Activated CD8-positive, alpha-beta memory T cell treated with anti-CD3 and anti-CD28 coated beads for 48 hours (primary cell): ENCODE measurements at regions not wholly inside any gene's neighbourhood (a gene's known extent, or its start where the extent isn't known, plus 50 kb on each side); places are given as distances from the start of the nearest gene placed in this dataset.

Experiments used
- DNase-seq, 3 experiments: peaks; one replicate each; pipeline ENCODE4 v3.0.0-alpha.2; 2020; ENCODE audit warnings: low read depth in 2 of 3, low spot score in 2 of 3

- DNase-seq: no peak
These were observed 126.3 kb upstream of the JUN start for GRCh38 chr1:58909914-58910681.

GRCh38 chr1:58911841-58912499, 128.1 kb upstream of the JUN start:
- no peak for DNase-seq

GRCh38 chr1:58914925-58915324, 131.1 kb upstream of the JUN start:
- DNase-seq: no peak

- no peak for DNase-seq
These were observed 133.6 kb upstream of the JUN start for GRCh38 chr1:58917436-58917835.

- DNase-seq: no peak
These were observed 135.5 kb upstream of the JUN start for GRCh38 chr1:58919226-58919958.

- no peak for DNase-seq
These were observed 136.1 kb upstream of the JUN start for GRCh38 chr1:58919959-58920321.

- DNase-seq: no peak
These were observed 137.5 kb upstream of the JUN start for GRCh38 chr1:58921342-58921741.

GRCh38 chr1:58921751-58922150, 137.9 kb upstream of the JUN start:
- no peak for DNase-seq

- peak in 1 of 3 experiments; percentile 31 for DNase-seq
These were observed 138.6 kb upstream of the JUN start for GRCh38 chr1:58922302-58923089.

- DNase-seq: no peak
These were observed 139.2 kb upstream of the JUN start for GRCh38 chr1:58923090-58923470.

- DNase-seq: no peak
These were observed 140.2 kb upstream of the JUN start for GRCh38 chr1:58924016-58924565.

GRCh38 chr1:58924821-58925220, 141.0 kb upstream of the JUN start:
- no peak for DNase-seq

GRCh38 chr1:58925247-58925646, 141.4 kb upstream of the JUN start:
- DNase-seq: no peak

GRCh38 chr1:58926152-58926551, 142.3 kb upstream of the JUN start:
- no peak for DNase-seq

GRCh38 chr1:58927041-58927721, 143.3 kb upstream of the JUN start:
- DNase-seq: no peak

GRCh38 chr1:58927722-58928085, 143.9 kb upstream of the JUN start:
- DNase-seq: no peak

GRCh38 chr1:58928514-58928913, 144.7 kb upstream of the JUN start:
- no peak for DNase-seq

- DNase-seq: peak in 2 of 3 experiments; percentile 25 to 26
These were observed 146.0 kb upstream of the JUN start for GRCh38 chr1:58929671-58930325.

GRCh38 chr1:58931024-58931423, 147.2 kb upstream of the JUN start:
- DNase-seq: no peak

- DNase-seq: no peak
These were observed 147.9 kb upstream of the JUN start for GRCh38 chr1:58931756-58932155.
